ENCODE measurements at regions not wholly inside any gene's neighbourhood (a gene's known extent, or its start where the extent isn't known, plus 50 kb on each side); places are given as distances from the start of the nearest gene placed in this dataset.

DNA sequence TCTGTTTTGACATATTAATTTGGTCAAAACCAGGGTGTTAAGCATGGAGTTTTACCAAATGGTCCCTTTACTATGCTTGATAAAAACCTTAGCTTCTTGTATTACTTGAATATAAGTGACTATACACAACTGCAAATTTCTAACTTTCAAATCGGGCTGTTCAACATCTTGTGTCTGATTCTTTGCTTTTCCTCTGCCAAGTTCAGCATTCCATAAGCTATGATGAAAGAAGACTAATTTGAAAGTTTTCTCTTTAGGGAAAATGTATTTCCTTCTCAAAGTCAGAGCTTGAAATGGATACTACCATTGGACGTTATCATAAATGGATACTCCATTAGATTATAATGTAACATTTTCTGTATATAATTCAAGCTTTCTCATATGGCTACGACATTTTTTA, 792.9 kb downstream of the EFNA5 start:
- peaks cover 13% of the 10 kb centered on the region for H3K9me3 ChIP-seq (ENCODE audit: control insufficient read depth, low read length)
- H3K27ac Mint-ChIP-seq = no peak overlapping the region
- no peaks in the 10 kb centered on the region for H3K36me3 Mint-ChIP-seq (ENCODE audit: low read depth)
- DNase-seq = no peak
- H3K4me3 Mint-ChIP-seq = no peak overlapping the region
- no peaks in the 10 kb centered on the region for H3K4me1 Mint-ChIP-seq
- no peak for TF ChIP-seq CTCF (conservative IDR thresholded peaks at IDR 0.05)
- H3K36me3 ChIP-seq (ENCODE audit: control insufficient read depth, insufficient read depth, low read length) = no peaks in the 10 kb centered on the region
- no peak overlapping the region for H3K9ac ChIP-seq (ENCODE audit: extremely low read depth, low read length, poor library complexity, severe bottlenecking)
- no peaks in the 10 kb centered on the region for H3K27me3 ChIP-seq (ENCODE audit: control insufficient read depth, insufficient read depth, low read length, poor library complexity, severe bottlenecking)
- H3K27ac ChIP-seq (ENCODE audit: low read depth, low read length) = no peak overlapping the region
- 100% methylated on average over 1 of the region's 3 CpGs; no CpG with 5 or more reads in 1 of the 2 experiments for WGBS, 2 experiments (ENCODE audit: insufficient coverage in 1 of 2, insufficient read length in 1 of 2)
- H3K9me3 Mint-ChIP-seq = peaks cover 11% of the 10 kb centered on the region
- H3K4me3 ChIP-seq (ENCODE audit: low read length) = no peak overlapping the region
- no peaks in the 10 kb centered on the region for H3K4me1 ChIP-seq (ENCODE audit: control insufficient read depth, insufficient read depth, low read length)
- H3K27me3 Mint-ChIP-seq (ENCODE audit: insufficient read depth) = no peaks in the 10 kb centered on the region

DNA sequence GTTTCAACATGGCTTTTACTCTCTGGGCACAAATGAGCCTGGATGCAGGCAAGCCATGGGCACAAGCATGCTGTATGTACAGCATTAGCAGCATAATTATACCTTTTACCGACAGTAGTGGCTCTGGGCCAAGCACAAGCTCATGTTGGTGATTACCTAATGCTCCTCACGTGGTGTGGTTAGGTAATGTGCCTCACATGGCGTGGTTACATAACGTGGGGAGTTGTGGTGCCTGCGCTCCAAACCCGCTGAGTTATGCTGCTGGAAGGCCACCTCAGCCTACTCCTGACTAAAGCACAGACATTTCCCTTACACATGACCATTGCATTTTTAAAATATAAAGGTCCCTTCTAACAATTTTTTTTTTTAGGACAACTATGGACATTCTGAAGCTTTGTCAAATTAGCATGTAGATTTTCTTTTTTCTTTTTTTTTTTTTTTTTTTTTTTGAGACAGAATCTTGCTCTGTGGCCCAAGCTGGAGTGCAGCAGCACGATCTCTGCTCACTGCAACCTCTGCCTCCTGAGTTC, 794.0 kb downstream of the EFNA5 start:
- no peak overlapping the region for H3K27ac Mint-ChIP-seq
- no peaks in the 10 kb centered on the region for H3K27me3 ChIP-seq (ENCODE audit: control insufficient read depth, insufficient read depth, low read length, poor library complexity, severe bottlenecking)
- WGBS, 2 experiments (ENCODE audit: insufficient coverage in 1 of 2, insufficient read length in 1 of 2) = 93 to 94% methylated on average over 4 to 7 of the region's 7 CpGs
- no peak overlapping the region for H3K9ac ChIP-seq (ENCODE audit: extremely low read depth, low read length, poor library complexity, severe bottlenecking)
- H3K36me3 ChIP-seq (ENCODE audit: control insufficient read depth, insufficient read depth, low read length) = no peaks in the 10 kb centered on the region
- no peak for DNase-seq
- no peak for TF ChIP-seq CTCF (conservative IDR thresholded peaks at IDR 0.05)
- H3K27ac ChIP-seq (ENCODE audit: low read depth, low read length) = no peak overlapping the region
- H3K4me1 ChIP-seq (ENCODE audit: control insufficient read depth, insufficient read depth, low read length) = no peaks in the 10 kb centered on the region
- no peaks in the 10 kb centered on the region for H3K36me3 Mint-ChIP-seq (ENCODE audit: low read depth)
- peaks cover 11% of the 10 kb centered on the region for H3K9me3 Mint-ChIP-seq
- H3K4me3 ChIP-seq (ENCODE audit: low read length) = peak overlapping the region; percentile 18
- no peaks in the 10 kb centered on the region for H3K4me1 Mint-ChIP-seq
- no peaks in the 10 kb centered on the region for H3K27me3 Mint-ChIP-seq (ENCODE audit: insufficient read depth)
- H3K9me3 ChIP-seq (ENCODE audit: control insufficient read depth, low read length) = peaks cover 13% of the 10 kb centered on the region
- no peak overlapping the region for H3K4me3 Mint-ChIP-seq

- WGBS, 2 experiments (ENCODE audit: insufficient coverage in 1 of 2, insufficient read length in 1 of 2) = 92 to 93% methylated on average over 2 to 6 of the region's 6 CpGs
- Mint-ChIP-seq H3K27ac (no peak overlapping the region), H3K36me3 (ENCODE audit: low read depth) (no peaks in the 10 kb centered on the region), H3K4me1 (no peaks in the 10 kb centered on the region), H3K4me3 (no peak overlapping the region), H3K27me3 (ENCODE audit: insufficient read depth) (no peaks in the 10 kb centered on the region), H3K9me3 (peaks cover 11% of the 10 kb centered on the region)
- H3K4me3 ChIP-seq (ENCODE audit: low read length) = peak overlapping the region; percentile 18
- no peak overlapping the region for H3K27ac ChIP-seq (ENCODE audit: low read depth, low read length)
- H3K4me1 ChIP-seq (ENCODE audit: control insufficient read depth, insufficient read depth, low read length) = no peaks in the 10 kb centered on the region
- peaks cover 13% of the 10 kb centered on the region for H3K9me3 ChIP-seq (ENCODE audit: control insufficient read depth, low read length)
- no peaks in the 10 kb centered on the region for H3K27me3 ChIP-seq (ENCODE audit: control insufficient read depth, insufficient read depth, low read length, poor library complexity, severe bottlenecking)
- no peak for DNase-seq
- no peaks in the 10 kb centered on the region for H3K36me3 ChIP-seq (ENCODE audit: control insufficient read depth, insufficient read depth, low read length)
- TF ChIP-seq CTCF (conservative IDR thresholded peaks at IDR 0.05) = no peak
- H3K9ac ChIP-seq (ENCODE audit: extremely low read depth, low read length, poor library complexity, severe bottlenecking) = no peak overlapping the region
Observed at GRCh38 chr5:106876298-106876622, 794.5 kb downstream of the EFNA5 start.

Measured in endodermal cell (in vitro differentiated cells).